ENCODE measurements at regions not wholly inside any gene's neighbourhood (a gene's known extent, or its start where the extent isn't known, plus 50 kb on each side); places are given as distances from the start of the nearest gene placed in this dataset.
"Not testable (repeated sequence)": the region's sequence is repeated elsewhere in the genome, so short reads cannot be mapped to it uniquely, and the experiment has no call there.

DNA sequence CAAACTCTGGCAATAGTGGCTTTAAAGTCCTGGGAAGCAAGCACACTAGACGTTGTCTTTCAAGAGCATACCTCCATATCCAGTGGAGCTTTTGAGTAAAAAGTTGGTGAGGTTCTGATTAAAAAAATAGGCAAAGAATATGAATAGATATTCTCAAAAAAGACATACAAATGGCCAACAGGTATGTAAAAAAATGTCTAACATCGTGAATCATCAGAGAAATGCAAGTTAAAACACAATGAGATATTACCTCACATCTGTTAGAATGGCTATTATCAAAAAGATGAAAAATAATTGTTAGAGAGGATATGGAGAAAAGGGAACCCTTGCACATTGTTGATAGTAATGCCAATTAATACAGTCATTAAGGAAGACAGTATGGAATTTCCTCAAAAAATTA is 407.1 kb downstream of the MDFIC start:
- no peak overlapping the region for H3K4me3 ChIP-seq
- TF ChIP-seq, protein P1, sequence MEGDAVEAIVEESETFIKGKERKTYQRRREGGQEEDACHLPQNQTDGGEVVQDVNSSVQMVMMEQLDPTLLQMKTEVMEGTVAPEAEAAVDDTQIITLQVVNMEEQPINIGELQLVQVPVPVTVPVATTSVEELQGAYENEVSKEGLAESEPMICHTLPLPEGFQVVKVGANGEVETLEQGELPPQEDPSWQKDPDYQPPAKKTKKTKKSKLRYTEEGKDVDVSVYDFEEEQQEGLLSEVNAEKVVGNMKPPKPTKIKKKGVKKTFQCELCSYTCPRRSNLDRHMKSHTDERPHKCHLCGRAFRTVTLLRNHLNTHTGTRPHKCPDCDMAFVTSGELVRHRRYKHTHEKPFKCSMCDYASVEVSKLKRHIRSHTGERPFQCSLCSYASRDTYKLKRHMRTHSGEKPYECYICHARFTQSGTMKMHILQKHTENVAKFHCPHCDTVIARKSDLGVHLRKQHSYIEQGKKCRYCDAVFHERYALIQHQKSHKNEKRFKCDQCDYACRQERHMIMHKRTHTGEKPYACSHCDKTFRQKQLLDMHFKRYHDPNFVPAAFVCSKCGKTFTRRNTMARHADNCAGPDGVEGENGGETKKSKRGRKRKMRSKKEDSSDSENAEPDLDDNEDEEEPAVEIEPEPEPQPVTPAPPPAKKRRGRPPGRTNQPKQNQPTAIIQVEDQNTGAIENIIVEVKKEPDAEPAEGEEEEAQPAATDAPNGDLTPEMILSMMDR (IDR thresholded peaks at IDR 0.05), result no peak
- ATAC-seq (ENCODE audit: insufficient number of reproducible peaks, low FRiP score, low read depth) (no peak), DNase-seq (ENCODE audit: low spot score) (no peak)
- H3K27ac ChIP-seq, result no peak overlapping the region
- H3K4me1 ChIP-seq (ENCODE audit: control insufficient read depth in 1 of 2, low read depth in 2 of 2), result no peaks in the 10 kb centered on the region
- no peaks in the 10 kb centered on the region for H3K27me3 ChIP-seq (replicated peaks; ENCODE audit: insufficient read depth)
- no peaks in the 10 kb centered on the region for H3K36me3 ChIP-seq
- H3K9me3 ChIP-seq, result no peaks in the 10 kb centered on the region

DNA sequence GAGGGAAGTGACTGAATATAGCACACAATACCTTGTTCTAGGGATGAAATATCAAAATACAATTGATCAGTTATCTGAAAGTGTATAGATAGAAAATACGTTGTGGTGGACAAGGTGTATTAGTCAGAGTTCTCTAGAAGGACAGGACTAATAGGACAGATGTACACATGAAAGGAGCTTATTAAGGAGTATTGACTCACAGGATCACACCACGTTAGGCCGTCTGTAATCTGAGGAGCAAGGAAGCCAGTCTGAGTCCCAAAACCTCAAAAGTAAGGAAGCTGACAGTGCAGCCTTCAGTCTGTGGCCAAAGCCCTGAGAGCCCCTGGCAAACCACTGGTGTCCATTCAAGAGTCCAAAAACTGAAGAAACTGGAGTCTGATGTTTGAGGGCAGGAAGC is 406.1 kb downstream of the MDFIC start:
- no peak overlapping the region for H3K4me3 ChIP-seq
- no peaks in the 10 kb centered on the region for H3K36me3 ChIP-seq
- H3K4me1 ChIP-seq (ENCODE audit: control insufficient read depth in 1 of 2, low read depth in 2 of 2), result no peaks in the 10 kb centered on the region
- ATAC-seq (ENCODE audit: insufficient number of reproducible peaks, low FRiP score, low read depth) (no peak), DNase-seq (ENCODE audit: low spot score) (no peak)
- TF ChIP-seq, protein P1 (IDR thresholded peaks at IDR 0.05), result no peak
- H3K27ac ChIP-seq, result no peak overlapping the region
- H3K27me3 ChIP-seq (replicated peaks; ENCODE audit: insufficient read depth), result no peaks in the 10 kb centered on the region
- H3K9me3 ChIP-seq, result no peaks in the 10 kb centered on the region

DNA sequence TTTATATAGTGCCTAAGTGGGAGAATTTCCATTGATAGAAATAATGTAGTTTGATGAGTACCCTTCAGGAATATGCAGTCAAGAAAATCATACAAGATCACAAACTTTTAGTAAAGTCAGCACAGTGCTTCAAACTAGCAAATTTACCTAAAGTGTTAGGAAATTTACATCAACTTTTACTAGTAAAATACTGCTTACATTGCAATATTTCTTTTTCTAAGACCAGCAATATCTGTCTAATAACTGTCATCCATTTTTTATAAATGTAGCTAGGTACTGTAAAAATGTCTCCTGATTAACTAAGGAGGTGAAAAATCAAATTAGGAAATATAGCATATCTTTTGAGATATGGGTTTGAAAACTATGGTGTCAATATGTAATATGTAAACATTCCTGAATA is 405.4 kb downstream of the MDFIC start:
- no peaks in the 10 kb centered on the region for H3K9me3 ChIP-seq
- H3K27me3 ChIP-seq (replicated peaks; ENCODE audit: insufficient read depth), result no peaks in the 10 kb centered on the region
- no peak overlapping the region for H3K4me3 ChIP-seq
- TF ChIP-seq, protein P1 (IDR thresholded peaks at IDR 0.05), result no peak
- H3K27ac ChIP-seq, result no peak overlapping the region
- ATAC-seq (ENCODE audit: insufficient number of reproducible peaks, low FRiP score, low read depth), result no peak
- no peak for DNase-seq (ENCODE audit: low spot score)
- H3K4me1 ChIP-seq (ENCODE audit: control insufficient read depth in 1 of 2, low read depth in 2 of 2), result no peaks in the 10 kb centered on the region
- H3K36me3 ChIP-seq, result no peaks in the 10 kb centered on the region

DNA sequence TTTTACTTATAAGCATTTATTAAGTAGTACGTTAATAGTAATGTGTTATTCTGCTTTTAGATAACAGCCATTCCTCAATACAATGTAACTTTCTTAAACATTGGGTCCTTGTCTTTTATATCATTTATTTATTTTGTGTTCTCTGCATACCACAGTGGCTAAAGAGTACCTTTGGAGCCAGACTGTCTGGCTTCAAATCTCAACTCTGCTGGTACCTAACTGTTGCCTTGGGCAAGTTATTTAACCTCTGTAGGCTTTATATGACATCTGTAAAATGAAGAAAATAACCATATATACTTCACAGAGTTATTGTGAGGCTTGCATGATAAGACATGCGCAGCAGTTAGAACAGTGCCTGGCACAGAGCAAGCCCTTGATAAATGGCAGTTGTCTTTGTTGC is 397.6 kb downstream of the MDFIC start:
- DNase-seq (ENCODE audit: low spot score), result no peak
- no peak for ATAC-seq (ENCODE audit: insufficient number of reproducible peaks, low FRiP score, low read depth)
- Histone ChIP-seq H3K4me1 (ENCODE audit: control insufficient read depth in 1 of 2, low read depth in 2 of 2) (no peaks in the 10 kb centered on the region), H3K9me3 (no peaks in the 10 kb centered on the region), H3K27me3 (replicated peaks; ENCODE audit: insufficient read depth) (no peaks in the 10 kb centered on the region), H3K27ac (no peak overlapping the region), H3K4me3 (no peak overlapping the region), H3K36me3 (no peaks in the 10 kb centered on the region)
- TF ChIP-seq, protein P1 (IDR thresholded peaks at IDR 0.05), result no peak

DNA sequence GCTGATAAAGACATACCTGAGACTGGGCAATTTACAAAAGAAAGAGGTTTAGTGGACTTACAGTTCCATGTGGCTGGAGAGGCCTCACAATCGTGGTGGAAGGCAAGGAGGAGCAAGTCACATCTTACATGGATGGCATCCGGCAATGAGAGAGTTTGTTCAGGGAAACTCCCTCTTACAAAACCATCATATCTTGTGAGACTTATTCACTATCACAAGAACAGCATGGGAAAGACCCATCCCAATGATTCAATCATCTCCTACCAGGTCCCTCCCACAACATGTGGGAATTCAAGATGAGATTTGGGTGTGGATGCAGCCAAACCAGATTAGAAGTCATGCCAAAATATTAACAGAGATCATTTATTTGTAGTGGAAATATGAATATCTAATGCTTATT is 388.4 kb downstream of the MDFIC start:
- not testable (repeated sequence) for H3K4me1 ChIP-seq (ENCODE audit: control insufficient read depth in 1 of 2, low read depth in 2 of 2); ATAC-seq (ENCODE audit: insufficient number of reproducible peaks, low FRiP score, low read depth)

DNA sequence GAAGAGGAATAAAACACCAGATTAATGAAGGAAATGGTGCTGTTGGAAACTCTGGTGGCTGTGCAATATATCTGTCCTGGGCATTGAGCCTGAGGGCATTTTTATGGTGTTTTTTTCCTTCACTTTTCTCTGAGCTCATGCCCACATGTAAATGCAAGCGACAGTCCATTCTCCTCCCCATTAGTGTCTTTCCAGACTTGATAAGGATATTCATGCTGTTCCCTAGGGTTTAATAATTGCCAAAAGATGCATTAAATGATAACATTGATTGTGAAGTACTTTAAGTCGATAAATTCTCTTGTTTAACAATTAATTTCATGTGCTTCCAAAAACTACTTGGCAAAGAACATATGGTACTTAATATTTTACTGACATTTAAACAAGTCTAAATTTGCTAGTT is 384.7 kb downstream of the MDFIC start:
- TF ChIP-seq, protein P1 (IDR thresholded peaks at IDR 0.05), result no peak
- no peak for DNase-seq (ENCODE audit: low spot score)
- Histone ChIP-seq H3K27ac (no peak overlapping the region), H3K9me3 (no peaks in the 10 kb centered on the region), H3K4me1 (ENCODE audit: control insufficient read depth in 1 of 2, low read depth in 2 of 2) (peaks cover 6 to 9% of the 10 kb centered on the region in 2 donors), H3K27me3 (replicated peaks; ENCODE audit: insufficient read depth) (no peaks in the 10 kb centered on the region), H3K4me3 (no peak overlapping the region), H3K36me3 (no peaks in the 10 kb centered on the region)
- ATAC-seq (ENCODE audit: insufficient number of reproducible peaks, low FRiP score, low read depth), result no peak

More for the DNA sequence above, 388.4 kb downstream of the MDFIC start:
- not testable (repeated sequence) for H3K36me3 ChIP-seq; DNase-seq (ENCODE audit: low spot score); H3K4me3 ChIP-seq; H3K27me3 ChIP-seq (replicated peaks; ENCODE audit: insufficient read depth); H3K9me3 ChIP-seq; H3K27ac ChIP-seq

All from thoracic aorta (tissue), 2 donors.